ENCODE measurements at regions not wholly inside any gene's neighbourhood (a gene's known extent, or its start where the extent isn't known, plus 50 kb on each side); places are given as distances from the start of the nearest gene placed in this dataset.
"Not testable (repeated sequence)": the region's sequence is repeated elsewhere in the genome, so short reads cannot be mapped to it uniquely, and the experiment has no call there.

- DNase-seq = no peak
Measured at GRCh38 chr3:35045118-35045517, 594.2 kb upstream of the ARPP21 start.

DNA sequence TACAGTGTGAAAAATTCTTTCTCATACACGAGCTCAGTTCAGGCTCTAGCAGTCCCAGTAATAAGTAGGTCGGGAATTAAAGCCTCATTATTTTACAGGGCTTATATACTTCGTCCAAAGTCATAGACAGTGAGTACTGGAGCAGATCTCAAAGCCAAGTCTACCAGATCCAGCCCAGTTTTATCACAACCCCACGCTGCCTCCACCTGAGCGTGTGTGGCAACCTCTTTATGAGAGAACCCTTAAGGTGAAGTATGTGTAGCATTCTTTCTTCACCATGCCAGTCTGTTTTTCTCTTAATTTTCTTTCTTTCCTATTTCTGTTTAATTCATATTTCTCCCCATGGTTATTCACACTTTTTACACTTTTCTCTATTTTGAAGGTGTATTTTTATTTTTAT is 574.6 kb upstream of the ARPP21 start:
- DNase-seq = no peak

GRCh38 chr3:35065891-35066290 is 573.4 kb upstream of the ARPP21 start:
- no peak for DNase-seq

DNA sequence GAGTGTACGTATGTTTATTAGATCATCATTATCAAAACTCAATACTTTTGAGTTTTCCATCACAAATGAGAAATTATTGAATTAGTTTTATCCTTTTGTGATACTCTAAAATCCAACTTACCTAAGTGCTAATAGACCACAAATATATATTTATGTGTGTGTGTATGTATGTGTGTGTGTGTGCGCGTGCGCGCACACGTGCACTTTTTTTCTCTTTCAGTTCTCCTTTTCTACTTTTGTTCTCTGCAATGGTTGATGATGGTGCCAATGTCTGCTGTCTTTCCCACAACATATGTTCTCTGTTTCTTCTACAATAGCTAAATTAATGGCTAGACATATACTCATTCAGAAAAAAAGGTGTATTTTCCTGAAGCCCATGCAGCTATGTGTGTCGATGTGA is 571.6 kb upstream of the ARPP21 start:
- peak; percentile 34 for DNase-seq

DNA sequence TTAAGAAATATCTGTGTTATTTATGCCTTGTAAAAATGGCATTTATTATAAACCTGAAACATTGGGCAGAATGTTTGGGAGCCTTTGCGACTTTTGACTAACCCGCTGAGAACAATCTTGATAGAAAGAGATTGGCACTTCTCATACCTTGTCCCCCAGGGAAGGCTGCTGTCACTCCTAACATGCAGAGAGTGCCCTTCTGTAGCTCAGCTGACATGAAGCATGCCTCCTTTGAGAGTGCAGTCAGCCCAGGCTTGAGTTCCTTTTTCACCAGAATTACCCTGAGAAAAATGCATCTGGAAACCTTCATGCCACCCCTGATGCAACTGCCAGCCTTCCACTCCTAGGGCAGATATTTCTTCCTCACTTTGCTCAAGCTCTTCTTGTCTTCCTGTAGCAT is 569.2 kb upstream of the ARPP21 start:
- no peak for DNase-seq

DNA sequence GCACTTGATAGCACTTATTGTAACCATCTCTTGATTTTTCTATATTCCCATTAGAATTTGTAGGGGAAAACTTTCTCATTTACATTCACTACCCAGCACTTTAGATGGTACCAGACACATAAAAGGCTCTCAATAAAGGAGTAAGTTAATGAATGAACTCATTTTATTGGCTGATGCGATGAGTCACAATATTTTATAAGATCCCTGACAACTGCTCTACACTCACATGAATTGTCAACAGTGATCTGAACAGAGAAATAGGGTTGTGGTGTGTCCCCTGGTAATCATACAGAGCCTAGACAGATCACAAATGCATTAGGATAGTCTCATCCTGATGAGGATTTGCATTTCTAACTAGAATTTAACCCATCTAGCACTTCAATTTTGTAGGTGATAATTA is 567.6 kb upstream of the ARPP21 start:
- no peak for DNase-seq

- no peak for DNase-seq
Measured at GRCh38 chr3:35078780-35079179, 560.5 kb upstream of the ARPP21 start.

DNA sequence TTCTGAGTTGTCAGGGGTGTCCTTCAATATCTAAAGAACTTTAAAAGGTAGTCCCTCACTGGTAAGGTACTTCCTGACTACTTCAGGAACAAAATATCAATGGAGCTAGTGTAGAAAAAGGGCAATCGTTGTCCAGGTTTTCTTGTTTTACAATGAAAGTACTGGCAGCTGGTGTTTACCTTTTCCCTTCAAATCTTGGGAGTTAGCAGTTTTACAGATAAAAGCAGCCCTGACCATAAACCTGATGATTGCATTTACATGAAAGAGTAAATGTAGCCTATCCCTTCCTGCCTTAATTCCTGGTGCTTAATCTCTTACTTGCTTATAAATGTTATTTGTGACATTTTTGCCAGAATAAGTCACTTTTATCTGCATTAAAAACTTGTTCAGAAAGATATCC is 559.9 kb upstream of the ARPP21 start:
- no peak for DNase-seq

DNA sequence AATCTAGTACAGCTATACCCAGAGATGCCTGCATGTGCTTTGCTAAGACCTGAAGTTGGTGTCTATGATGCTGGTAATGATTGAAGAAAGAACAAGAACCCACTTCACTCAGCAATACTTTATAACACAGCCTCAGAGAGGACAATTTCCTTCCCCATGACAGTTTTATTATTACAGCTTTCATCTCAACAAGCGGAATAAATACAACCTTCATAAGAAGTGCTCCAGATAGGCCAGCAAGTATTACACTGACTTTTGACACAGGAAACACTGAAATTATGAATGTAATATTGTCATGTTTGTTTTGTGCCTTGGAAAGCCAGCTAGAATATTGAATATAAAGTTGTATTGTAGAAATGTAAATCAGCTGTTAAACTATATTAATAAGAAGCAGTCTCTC is 557.4 kb upstream of the ARPP21 start:
- DNase-seq = no peak

DNA sequence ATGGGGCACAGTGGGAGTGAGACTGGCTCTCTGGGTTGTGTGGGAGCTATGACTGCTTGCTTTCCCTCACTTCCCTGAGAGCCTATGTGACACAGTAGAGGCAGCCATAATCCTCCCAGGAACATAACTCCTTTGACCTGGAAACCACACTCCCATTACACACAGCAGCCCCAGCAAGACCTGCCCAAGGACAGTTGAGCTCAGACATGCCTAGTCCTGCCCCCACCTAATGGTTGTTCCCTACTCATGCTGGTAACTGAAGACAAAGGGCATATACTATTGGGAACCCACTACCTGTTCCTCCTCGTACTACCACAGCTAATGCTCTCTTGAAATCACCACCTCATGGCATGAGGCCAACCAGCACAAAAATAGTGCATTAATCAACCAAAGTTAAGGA is 550.4 kb upstream of the ARPP21 start:
- no peak for DNase-seq

DNA sequence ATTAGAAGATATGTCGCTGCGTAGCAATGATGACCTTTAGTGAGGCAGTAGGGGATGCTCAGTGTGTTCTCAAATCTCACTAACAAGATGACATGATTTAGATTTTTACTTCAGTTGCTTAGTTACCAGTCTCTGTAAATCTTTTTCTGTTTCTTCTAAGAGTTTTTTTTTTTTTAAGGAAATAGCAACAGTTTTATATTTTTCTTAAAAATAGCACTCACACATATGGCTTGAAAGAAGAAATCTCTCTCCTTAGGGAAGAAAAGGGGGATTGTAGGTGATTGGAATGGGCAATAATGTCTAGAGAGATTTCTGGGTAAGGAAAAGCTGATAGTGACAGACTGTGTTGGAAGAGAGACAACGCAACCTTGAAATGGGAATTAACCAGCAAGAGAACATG is 524.6 kb upstream of the ARPP21 start:
- DNase-seq = no peak

GRCh38 chr3:35120026-35120425 is 519.3 kb upstream of the ARPP21 start:
- no peak for DNase-seq

DNA sequence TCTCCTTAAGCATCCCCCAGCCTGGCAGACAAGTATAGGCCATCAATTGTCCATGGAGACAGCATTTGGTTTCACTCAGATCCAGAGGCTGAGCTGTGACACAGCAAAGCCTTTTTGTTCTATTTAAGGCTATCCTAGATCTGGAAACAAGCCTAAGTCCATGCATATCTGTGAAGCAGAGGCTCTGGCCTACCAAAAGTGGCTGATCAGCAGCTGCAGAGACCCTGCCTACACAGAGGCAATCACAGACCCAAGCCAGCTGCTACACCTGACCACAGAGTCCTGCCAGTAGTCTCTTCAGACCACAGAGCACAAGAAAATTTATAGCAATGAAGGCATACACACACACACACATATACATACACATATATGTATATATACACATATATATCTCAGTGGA is 501.7 kb upstream of the ARPP21 start:
- no peak for DNase-seq

- DNase-seq = no peak
Measured at GRCh38 chr3:35141406-35141805, 497.9 kb upstream of the ARPP21 start.

- no peak for DNase-seq
Measured at GRCh38 chr3:35144011-35144410, 495.3 kb upstream of the ARPP21 start.

DNA sequence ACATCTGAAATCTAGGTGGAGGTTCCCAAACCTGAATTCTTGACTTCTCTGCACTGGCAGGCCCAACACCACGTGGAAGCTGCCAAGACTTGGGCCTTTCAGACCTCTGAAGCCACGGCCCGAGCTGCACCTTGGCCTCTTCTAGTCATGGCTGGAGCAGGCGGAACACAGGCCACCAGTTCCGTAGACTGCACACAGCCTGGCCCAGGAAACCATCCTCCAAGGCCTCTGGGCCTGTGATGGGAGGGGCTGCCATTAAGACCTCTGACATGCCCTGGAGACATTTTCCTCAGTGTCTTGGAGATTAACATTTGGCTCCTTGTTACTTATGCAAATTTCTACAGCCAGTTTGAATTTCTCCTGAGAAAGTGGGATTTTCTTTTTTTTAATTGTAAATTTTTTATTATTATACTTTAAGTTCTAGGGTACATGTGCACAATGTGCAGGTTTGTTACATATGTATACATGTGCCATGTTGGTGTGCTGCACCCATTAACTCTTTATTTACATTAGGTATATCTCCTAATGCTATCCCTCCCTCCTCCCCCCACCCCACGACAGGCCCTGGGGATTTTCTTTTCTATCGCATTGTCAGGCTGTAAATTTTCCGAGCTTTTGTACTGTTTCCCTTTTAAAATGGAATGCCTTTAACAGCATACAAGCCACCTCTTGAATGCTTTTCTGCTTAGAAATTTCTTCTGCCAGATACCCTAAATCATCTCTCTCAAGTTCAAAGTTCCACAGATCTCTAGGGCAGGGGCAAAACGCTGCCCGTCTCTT is 492.9 kb upstream of the ARPP21 start:
- not testable (repeated sequence) for DNase-seq

DNA sequence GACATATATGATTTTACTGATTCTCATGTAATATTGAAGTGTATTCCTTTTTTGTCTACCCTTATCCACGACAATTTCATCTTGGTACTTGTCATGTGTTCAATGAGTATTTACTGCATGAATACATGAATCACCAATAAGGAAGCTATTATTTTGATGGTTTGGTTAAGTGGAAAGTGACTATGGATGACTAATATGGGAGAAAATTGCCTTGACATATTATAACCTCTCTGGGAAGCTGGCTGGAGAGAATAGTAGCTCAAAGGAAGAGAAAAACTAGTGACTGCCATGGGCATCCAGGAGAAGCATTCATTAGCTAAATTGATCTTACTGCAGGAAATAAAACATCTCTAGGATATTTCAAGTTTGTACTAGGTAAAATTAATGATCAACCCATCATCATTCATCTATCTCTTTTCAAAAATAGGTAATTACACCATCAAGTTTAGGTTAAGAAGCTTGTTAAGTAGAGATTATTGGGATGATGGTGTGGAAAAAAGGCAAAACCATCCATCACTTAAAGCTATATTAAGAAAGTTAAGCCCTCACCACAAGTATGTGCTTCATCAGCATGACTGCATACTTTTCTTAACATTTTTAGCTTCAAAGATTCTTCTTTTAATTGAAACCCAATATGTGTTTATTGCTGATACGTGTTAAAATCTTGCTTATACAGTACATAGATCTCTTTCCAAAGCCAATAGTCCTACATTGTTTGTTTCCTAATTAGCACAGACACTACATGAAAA is 455.2 kb upstream of the ARPP21 start:
- no peak for DNase-seq

GRCh38 chr3:35184775-35185174 is 454.6 kb upstream of the ARPP21 start:
- peak; percentile 61 for DNase-seq

DNA sequence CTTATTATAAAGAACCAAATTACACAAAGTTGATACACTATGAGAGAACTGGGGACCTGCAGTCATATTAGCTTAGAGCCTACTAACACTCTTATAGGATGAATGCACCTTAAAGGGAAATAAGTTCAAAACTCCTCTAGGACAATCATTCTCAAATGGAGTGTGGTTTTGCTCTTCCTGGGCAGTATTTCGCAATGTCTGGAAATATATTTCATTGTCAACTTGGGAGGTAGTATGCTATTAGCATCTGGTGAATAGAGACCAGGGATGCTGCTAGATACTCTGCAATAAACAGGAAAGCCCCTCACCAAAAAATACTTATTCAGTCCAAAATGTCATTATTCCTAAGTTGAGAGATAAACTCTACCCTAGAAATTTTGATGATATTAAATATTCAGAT is 451.4 kb upstream of the ARPP21 start:
- no peak for DNase-seq

DNA sequence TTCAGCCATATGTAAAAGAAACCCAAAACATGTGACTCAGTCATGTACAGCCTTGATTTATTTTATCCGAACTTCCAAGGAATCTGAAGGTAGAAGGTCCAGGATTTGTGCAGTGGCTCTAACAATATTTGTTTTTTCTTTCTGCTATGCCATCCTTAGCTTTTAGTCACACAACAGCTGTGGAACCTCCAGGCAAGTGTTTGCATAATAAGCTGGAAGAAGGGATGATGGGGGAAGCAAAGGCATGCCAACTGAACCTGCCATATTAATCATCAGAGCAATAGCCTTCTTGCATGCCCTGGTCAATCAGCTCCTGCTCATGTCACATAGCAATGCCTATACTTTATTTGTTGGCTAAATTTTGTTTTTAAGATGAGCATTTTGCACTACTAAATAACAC is 444.7 kb upstream of the ARPP21 start:
- no peak for DNase-seq

DNA sequence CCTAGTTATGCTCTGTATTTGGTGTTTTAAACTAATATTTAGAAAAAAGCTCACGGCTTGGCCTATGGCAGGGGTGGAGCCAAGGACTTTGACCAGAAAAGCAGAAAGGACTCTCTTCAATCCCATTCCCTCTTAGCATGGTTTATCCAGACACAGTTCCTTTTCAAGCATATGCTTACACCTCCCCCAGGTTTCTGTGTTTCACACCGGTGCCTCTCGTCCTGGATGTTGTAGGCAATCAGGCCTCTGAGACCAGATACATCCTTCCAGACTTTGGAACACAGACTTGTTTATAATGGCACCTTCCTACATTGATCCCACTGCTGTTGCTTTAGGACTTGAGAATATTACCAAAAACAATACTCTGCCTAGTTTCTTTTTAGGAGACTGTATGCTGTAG is 440.5 kb upstream of the ARPP21 start:
- no peak for DNase-seq

DNA sequence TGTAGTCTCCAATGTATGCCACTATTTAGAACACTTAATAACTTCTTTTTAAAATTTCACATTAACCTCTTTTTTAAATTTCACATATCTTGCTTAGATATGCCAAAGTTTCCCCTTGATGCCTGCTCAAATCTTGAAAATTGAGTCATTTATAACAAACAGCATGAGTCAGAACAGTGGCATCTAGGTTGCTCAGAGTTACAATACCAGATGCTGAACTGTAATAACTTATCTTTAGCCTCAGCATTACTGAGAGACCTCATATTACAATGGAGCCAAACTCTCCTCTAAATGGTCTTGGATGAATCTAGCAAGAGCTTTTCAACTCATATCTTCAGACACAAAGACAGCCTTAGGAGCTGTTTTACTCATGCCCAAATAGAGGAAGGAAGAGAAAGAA is 439.3 kb upstream of the ARPP21 start:
- DNase-seq = peak; percentile 74

DNA sequence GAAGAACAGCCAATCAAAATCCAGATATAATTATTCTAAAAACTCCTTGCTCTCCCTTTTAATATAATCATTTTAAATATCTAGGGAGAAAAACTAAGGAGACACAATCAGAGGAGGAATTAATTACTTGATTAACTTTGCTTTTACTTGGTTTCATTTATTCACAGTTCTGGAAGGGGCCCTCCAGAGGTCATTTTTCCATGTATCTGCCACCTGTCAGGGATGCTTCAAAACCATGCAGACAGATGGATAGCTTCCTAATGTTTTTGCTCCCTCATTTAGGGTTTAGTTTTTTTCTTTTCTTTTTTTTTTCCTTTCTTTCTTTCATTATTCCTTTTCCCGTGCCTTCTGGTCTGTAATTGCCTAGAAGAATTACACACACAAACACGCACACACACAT is 438.1 kb upstream of the ARPP21 start:
- DNase-seq = no peak

Data from MV-4-11 (cell line).